Memory B cell (primary cell): ENCODE measurements at regions not wholly inside any gene's neighbourhood (a gene's known extent, or its start where the extent isn't known, plus 50 kb on each side); places are given as distances from the start of the nearest gene placed in this dataset.
"Not testable (repeated sequence)": the region's sequence is repeated elsewhere in the genome, so short reads cannot be mapped to it uniquely, and the experiment has no call there.

Experiments
- ATAC-seq: fragments of 150-1000 bp; cut with Tn5 transposase; 2 replicates; pipeline ENCODE4 v1.10.0; 2021; ENCODE audit warnings: low read depth, mild to moderate bottlenecking, moderate library complexity
- DNase-seq, 2 donors: peaks; one replicate each; pipeline ENCODE4 v3.0.0; 2022; ENCODE audit warnings: low spot score in 2 of 2
- H3K27ac Mint-ChIP-seq: one replicate; pipeline ENCODE4 v1.8.0; 2022; ENCODE audit warnings: mild to moderate bottlenecking, moderate library complexity, mixed read lengths
- H3K27me3 Mint-ChIP-seq: one replicate; pipeline ENCODE4 v1.8.0; 2022; ENCODE audit warnings: mixed read lengths
- H3K36me3 Mint-ChIP-seq: one replicate; pipeline ENCODE4 v1.8.0; 2022; ENCODE audit warnings: mild to moderate bottlenecking, mixed read lengths
- H3K4me1 Mint-ChIP-seq: one replicate; pipeline ENCODE4 v1.8.0; 2022; ENCODE audit warnings: mixed read lengths
- H3K4me3 Mint-ChIP-seq: one replicate; pipeline ENCODE4 v1.8.0; 2022; ENCODE audit warnings: mild to moderate bottlenecking, moderate library complexity, mixed read lengths
- H3K9me3 Mint-ChIP-seq: one replicate; pipeline ENCODE4 v1.8.0; 2022; ENCODE audit warnings: mixed read lengths

GRCh38 chrX:109782994-109783700 lies 50.1 kb upstream of the ACSL4 start:
- no peaks in the 10 kb centered on the region for H3K27me3 Mint-ChIP-seq
- H3K27ac Mint-ChIP-seq, result peak overlapping the region; percentile 24
- DNase-seq (no peak), ATAC-seq (no peak)
- no peaks in the 10 kb centered on the region for H3K9me3 Mint-ChIP-seq
- H3K36me3 Mint-ChIP-seq, result no peaks in the 10 kb centered on the region
- H3K4me3 Mint-ChIP-seq, result peak overlapping the region; percentile 66
- H3K4me1 Mint-ChIP-seq, result no peaks in the 10 kb centered on the region

- no peak for ATAC-seq
- Mint-ChIP-seq H3K4me3 (no peak overlapping the region), H3K4me1 (no peaks in the 10 kb centered on the region), H3K27me3 (peaks cover under 1% of the 10 kb centered on the region), H3K36me3 (no peaks in the 10 kb centered on the region), H3K9me3 (no peaks in the 10 kb centered on the region), H3K27ac (no peak overlapping the region)
- DNase-seq, result no peak
These were observed 50.6 kb upstream of the ACSL4 start for GRCh38 chrX:109783701-109784079.

- Mint-ChIP-seq H3K4me3 (no peak overlapping the region), H3K36me3 (no peaks in the 10 kb centered on the region), H3K9me3 (no peaks in the 10 kb centered on the region), H3K27ac (no peak overlapping the region), H3K4me1 (no peaks in the 10 kb centered on the region), H3K27me3 (peaks cover 1% of the 10 kb centered on the region)
- DNase-seq (no peak), ATAC-seq (no peak)
These were observed 52.0 kb upstream of the ACSL4 start for GRCh38 chrX:109785053-109785452.

GRCh38 chrX:109790511-109790910 lies 57.5 kb upstream of the ACSL4 start:
- H3K36me3 Mint-ChIP-seq, H3K4me1 Mint-ChIP-seq, H3K4me3 Mint-ChIP-seq, H3K27ac Mint-ChIP-seq, ATAC-seq, H3K27me3 Mint-ChIP-seq, DNase-seq, H3K9me3 Mint-ChIP-seq: not testable (repeated sequence)

GRCh38 chrX:109793191-109793590 lies 60.1 kb upstream of the ACSL4 start:
- no peaks in the 10 kb centered on the region for H3K36me3 Mint-ChIP-seq
- H3K27ac Mint-ChIP-seq, result no peak overlapping the region
- H3K9me3 Mint-ChIP-seq, result no peaks in the 10 kb centered on the region
- no peaks in the 10 kb centered on the region for H3K4me1 Mint-ChIP-seq
- DNase-seq, result no peak
- no peak overlapping the region for H3K4me3 Mint-ChIP-seq
- no peak for ATAC-seq
- H3K27me3 Mint-ChIP-seq, result peaks cover 1% of the 10 kb centered on the region

GRCh38 chrX:109795682-109796081 lies 62.6 kb upstream of the ACSL4 start:
- no peak for DNase-seq
- H3K4me3 Mint-ChIP-seq, result no peak overlapping the region
- H3K9me3 Mint-ChIP-seq, result no peaks in the 10 kb centered on the region
- H3K4me1 Mint-ChIP-seq, result no peaks in the 10 kb centered on the region
- no peaks in the 10 kb centered on the region for H3K27me3 Mint-ChIP-seq
- H3K27ac Mint-ChIP-seq, result no peak overlapping the region
- no peaks in the 10 kb centered on the region for H3K36me3 Mint-ChIP-seq
- no peak for ATAC-seq

- Mint-ChIP-seq H3K36me3 (no peaks in the 10 kb centered on the region), H3K4me1 (no peaks in the 10 kb centered on the region), H3K27me3 (no peaks in the 10 kb centered on the region), H3K27ac (no peak overlapping the region), H3K9me3 (no peaks in the 10 kb centered on the region), H3K4me3 (no peak overlapping the region)
- DNase-seq (no peak), ATAC-seq (no peak)
These were observed 64.4 kb upstream of the ACSL4 start for GRCh38 chrX:109797311-109797975.

- no peaks in the 10 kb centered on the region for H3K9me3 Mint-ChIP-seq
- DNase-seq, result no peak
- no peak overlapping the region for H3K27ac Mint-ChIP-seq
- H3K4me3 Mint-ChIP-seq, result no peak overlapping the region
- no peaks in the 10 kb centered on the region for H3K4me1 Mint-ChIP-seq
- H3K36me3 Mint-ChIP-seq, result no peaks in the 10 kb centered on the region
- no peak for ATAC-seq
- H3K27me3 Mint-ChIP-seq, result peaks cover 2% of the 10 kb centered on the region
These were observed 79.2 kb upstream of the ACSL4 start for GRCh38 chrX:109812236-109812635.

- Mint-ChIP-seq H3K4me3 (no peak overlapping the region), H3K27ac (no peak overlapping the region), H3K36me3 (no peaks in the 10 kb centered on the region), H3K27me3 (peaks cover 2% of the 10 kb centered on the region), H3K4me1 (no peaks in the 10 kb centered on the region), H3K9me3 (no peaks in the 10 kb centered on the region)
- ATAC-seq, result no peak
- DNase-seq, result no peak
These were observed 80.2 kb upstream of the ACSL4 start for GRCh38 chrX:109813236-109813635.

- Mint-ChIP-seq H3K27ac (no peak overlapping the region), H3K9me3 (no peaks in the 10 kb centered on the region), H3K4me1 (no peaks in the 10 kb centered on the region), H3K36me3 (no peaks in the 10 kb centered on the region), H3K4me3 (no peak overlapping the region), H3K27me3 (peaks cover 2% of the 10 kb centered on the region)
- ATAC-seq, result no peak
- DNase-seq, result no peak
These were observed 85.9 kb upstream of the ACSL4 start for GRCh38 chrX:109818976-109819375.

- no peaks in the 10 kb centered on the region for H3K36me3 Mint-ChIP-seq
- no peaks in the 10 kb centered on the region for H3K4me1 Mint-ChIP-seq
- no peak for DNase-seq
- H3K27me3 Mint-ChIP-seq, result no peaks in the 10 kb centered on the region
- H3K4me3 Mint-ChIP-seq, result no peak overlapping the region
- H3K9me3 Mint-ChIP-seq, result no peaks in the 10 kb centered on the region
- H3K27ac Mint-ChIP-seq, result no peak overlapping the region
- no peak for ATAC-seq
These were observed 89.8 kb upstream of the ACSL4 start for GRCh38 chrX:109822861-109823260.

- Mint-ChIP-seq H3K4me1 (peaks cover 4% of the 10 kb centered on the region), H3K9me3 (no peaks in the 10 kb centered on the region), H3K27me3 (no peaks in the 10 kb centered on the region), H3K36me3 (no peaks in the 10 kb centered on the region), H3K4me3 (no peak overlapping the region), H3K27ac (no peak overlapping the region)
- ATAC-seq (no peak), DNase-seq (no peak)
These were observed 94.1 kb upstream of the ACSL4 start for GRCh38 chrX:109826954-109827708.

- Mint-ChIP-seq H3K27ac (no peak overlapping the region), H3K4me1 (peaks cover 4% of the 10 kb centered on the region), H3K4me3 (no peak overlapping the region), H3K27me3 (no peaks in the 10 kb centered on the region), H3K9me3 (no peaks in the 10 kb centered on the region), H3K36me3 (no peaks in the 10 kb centered on the region)
- DNase-seq (no peak), ATAC-seq (no peak)
These were observed 94.7 kb upstream of the ACSL4 start for GRCh38 chrX:109827772-109828171.

- no peak for DNase-seq
- no peak for ATAC-seq
- Mint-ChIP-seq H3K4me1 (peaks cover 4% of the 10 kb centered on the region), H3K9me3 (no peaks in the 10 kb centered on the region), H3K36me3 (no peaks in the 10 kb centered on the region), H3K4me3 (peak overlapping the region; percentile 30), H3K27me3 (no peaks in the 10 kb centered on the region), H3K27ac (no peak overlapping the region)
These were observed 97.2 kb upstream of the ACSL4 start for GRCh38 chrX:109830157-109830703.
